Skeletal muscle satellite cell (primary cell): ENCODE measurements at regions not wholly inside any gene's neighbourhood (a gene's known extent, or its start where the extent isn't known, plus 50 kb on each side); places are given as distances from the start of the nearest gene placed in this dataset.

Experiments used
- H3K27me3 ChIP-seq: 2 replicates; pipeline ENCODE4 v1.7.0; 2013; ENCODE audit warnings: low read length; ENCODE audit not compliant: control insufficient read depth, insufficient read depth
- H3K36me3 ChIP-seq: 2 replicates; pipeline ENCODE4 v1.7.0; 2013; ENCODE audit warnings: mild to moderate bottlenecking, control low read depth, low read length; ENCODE audit not compliant: insufficient read depth
- H3K4me1 ChIP-seq: 2 replicates; pipeline ENCODE4 v1.7.0; 2013; ENCODE audit warnings: low read length; ENCODE audit not compliant: control insufficient read depth, insufficient read depth
- H3K4me2 ChIP-seq: 2 replicates; pipeline ENCODE4 v1.7.0; 2013; ENCODE audit warnings: mild to moderate bottlenecking, low read length
- H3K4me3 ChIP-seq: 2 replicates; pipeline ENCODE4 v1.7.0; 2013; ENCODE audit warnings: low read length
- H3K9ac ChIP-seq: 2 replicates; pipeline ENCODE4 v1.7.0; 2013; ENCODE audit warnings: mild to moderate bottlenecking, low read depth, low read length, moderate library complexity
- H3K9me3 ChIP-seq: replicated peaks from 2 replicates; pipeline ENCODE4 v1.7.0; 2013; ENCODE audit warnings: mild to moderate bottlenecking, control low read depth, low read length

DNA sequence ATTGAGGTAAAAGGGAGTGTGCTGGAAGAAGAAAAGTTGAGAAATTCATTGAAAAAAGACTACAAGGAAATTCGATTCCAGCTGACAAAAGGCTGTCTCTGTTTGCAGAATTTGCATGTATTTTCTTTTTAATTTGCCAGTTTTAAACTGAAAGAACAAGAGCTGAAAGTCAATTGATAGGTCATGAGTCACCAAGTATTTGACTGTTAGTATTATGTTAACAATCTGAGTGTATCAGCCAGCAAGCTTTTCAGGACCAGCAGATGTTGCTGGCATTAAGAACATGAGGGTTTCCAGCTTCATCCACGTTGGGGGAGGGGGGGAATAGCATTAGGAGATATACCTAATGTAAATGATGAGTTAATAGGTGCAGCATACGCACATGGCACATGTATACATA lies 726.7 kb downstream of the METTL15 start:
- peak overlapping the region; percentile 6 for H3K4me3 ChIP-seq
- peaks cover 67% of the 10 kb centered on the region for H3K4me1 ChIP-seq
- H3K9ac ChIP-seq: peak overlapping the region; percentile 87
- no peaks in the 10 kb centered on the region for H3K27me3 ChIP-seq
- no peaks in the 10 kb centered on the region for H3K36me3 ChIP-seq
- peak overlapping the region; percentile 50 for H3K4me2 ChIP-seq
- H3K9me3 ChIP-seq: no peaks in the 10 kb centered on the region

DNA sequence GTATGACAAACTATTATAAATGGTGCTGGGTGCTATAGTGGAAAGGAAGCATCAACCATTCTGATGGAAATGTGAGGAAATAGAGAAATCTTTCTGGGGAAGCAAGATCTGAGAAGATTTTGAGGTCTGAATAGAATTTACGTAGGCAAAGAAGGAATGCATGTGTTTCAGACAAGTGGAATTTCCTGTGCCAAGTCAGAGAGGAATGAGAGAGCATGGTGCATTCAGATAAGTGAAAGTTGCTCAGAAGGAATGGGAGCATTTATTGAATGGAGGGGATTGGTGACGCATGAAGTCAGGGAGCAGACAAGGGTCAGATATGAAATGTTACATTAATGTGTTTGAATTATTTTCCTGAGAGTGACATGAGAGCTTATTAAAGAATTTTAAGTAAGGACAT lies 725.5 kb downstream of the METTL15 start:
- Histone ChIP-seq H3K4me3 (no peak overlapping the region), H3K9me3 (no peaks in the 10 kb centered on the region), H3K9ac (peak overlapping the region; percentile 87), H3K36me3 (no peaks in the 10 kb centered on the region), H3K27me3 (no peaks in the 10 kb centered on the region), H3K4me1 (peaks cover 59% of the 10 kb centered on the region), H3K4me2 (peak overlapping the region; percentile 50)

DNA sequence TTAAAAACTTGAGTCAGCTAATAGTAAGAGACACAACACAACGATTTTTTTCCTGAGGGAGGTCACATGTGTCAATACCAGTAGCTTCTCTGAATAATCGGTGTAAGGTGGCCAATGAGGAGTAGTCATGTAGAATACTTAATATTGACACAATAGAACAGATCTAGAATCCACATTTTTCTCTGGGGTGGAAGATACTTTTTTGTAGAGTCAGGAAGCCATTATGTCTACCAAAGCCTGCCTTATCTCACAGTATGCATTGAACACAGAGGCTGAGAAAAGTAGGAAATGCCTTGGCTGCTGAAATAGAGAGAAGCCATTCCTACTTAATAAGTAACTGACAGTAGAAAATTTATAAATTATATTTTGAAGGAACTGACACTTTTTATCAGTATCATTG lies 725.0 kb downstream of the METTL15 start:
- peak overlapping the region; percentile 75 for H3K9ac ChIP-seq

DNA sequence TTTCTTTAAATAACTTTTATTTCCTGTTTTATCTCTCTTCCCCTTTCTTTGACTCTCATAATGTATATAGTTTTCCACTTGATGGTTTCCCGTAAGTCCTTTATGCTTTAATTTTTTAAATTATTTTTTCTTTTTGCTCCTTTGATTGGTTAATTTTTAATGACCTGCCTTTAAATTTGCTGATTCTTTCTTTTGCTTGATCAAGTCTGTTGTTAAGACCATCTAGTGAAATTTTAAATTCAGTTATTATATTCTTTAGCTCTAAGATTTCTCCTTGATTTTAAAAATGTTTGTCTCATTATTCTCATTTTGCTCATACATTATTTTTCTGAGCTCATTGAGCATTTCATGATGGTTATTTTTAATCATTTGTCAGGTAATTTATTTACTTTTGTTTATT lies 718.6 kb downstream of the METTL15 start:
- Histone ChIP-seq H3K9me3 (no peaks in the 10 kb centered on the region), H3K4me1 (no peaks in the 10 kb centered on the region), H3K9ac (no peak overlapping the region), H3K4me2 (no peak overlapping the region), H3K4me3 (no peak overlapping the region), H3K36me3 (no peaks in the 10 kb centered on the region), H3K27me3 (no peaks in the 10 kb centered on the region)

More for the DNA sequence above, 725.0 kb downstream of the METTL15 start:
- Histone ChIP-seq H3K4me2 (peak overlapping the region; percentile 1), H3K36me3 (no peaks in the 10 kb centered on the region), H3K9me3 (no peaks in the 10 kb centered on the region), H3K27me3 (no peaks in the 10 kb centered on the region), H3K4me1 (peaks cover 54% of the 10 kb centered on the region), H3K4me3 (no peak overlapping the region)

DNA sequence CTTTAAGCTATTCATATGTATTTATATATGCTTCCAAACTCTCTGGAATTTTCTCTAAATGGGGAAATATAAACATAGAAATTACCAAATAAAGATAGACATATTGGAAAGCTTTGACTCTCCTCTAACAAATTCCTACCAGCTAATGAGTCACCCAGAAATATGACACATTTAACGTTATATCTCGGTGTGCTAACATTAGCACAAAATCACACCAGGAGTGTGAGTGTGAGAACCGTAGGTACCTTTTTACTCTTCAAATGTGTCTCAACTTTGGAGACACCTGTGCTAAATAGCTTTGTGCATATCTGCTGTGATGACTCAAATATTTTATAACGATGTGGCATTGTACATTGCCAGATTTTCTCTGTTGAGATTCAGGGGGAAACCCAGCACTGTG lies 714.4 kb downstream of the METTL15 start:
- Histone ChIP-seq H3K9ac (no peak overlapping the region), H3K4me1 (no peaks in the 10 kb centered on the region), H3K4me2 (no peak overlapping the region), H3K4me3 (no peak overlapping the region), H3K27me3 (no peaks in the 10 kb centered on the region), H3K9me3 (no peaks in the 10 kb centered on the region), H3K36me3 (no peaks in the 10 kb centered on the region)

DNA sequence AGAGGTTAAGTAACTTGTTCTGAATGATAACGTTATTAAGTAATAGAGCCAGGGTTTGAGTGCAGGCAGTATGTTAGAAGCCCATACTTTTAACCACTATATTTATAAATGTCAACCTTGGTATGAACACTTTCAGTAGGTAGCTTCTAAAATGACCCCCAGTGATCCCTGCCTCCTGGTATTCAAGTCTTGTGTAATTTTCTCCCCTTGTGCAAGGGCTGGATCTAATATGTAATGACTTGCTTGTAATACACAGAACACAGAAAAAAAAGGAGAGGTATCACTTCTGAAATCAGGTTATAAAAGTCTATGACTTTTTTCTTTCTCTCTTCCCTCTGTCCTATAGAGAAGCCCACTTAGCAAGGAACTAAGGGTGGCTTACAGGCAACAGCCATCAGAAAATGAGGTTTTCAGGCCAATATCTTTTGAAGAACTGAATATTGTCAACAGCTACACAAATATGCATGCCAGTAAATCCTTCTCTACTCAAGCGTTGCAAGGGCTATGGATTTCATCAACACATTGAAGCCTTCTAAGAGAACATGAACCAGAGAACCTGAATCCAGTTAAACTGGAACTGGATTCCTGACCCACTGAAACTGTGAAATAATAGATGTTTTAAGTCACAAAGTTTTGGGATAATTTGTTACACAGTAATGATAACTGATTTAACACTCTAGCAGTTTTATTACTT lies 712.3 kb downstream of the METTL15 start:
- Histone ChIP-seq H3K4me1 (no peaks in the 10 kb centered on the region), H3K4me3 (no peak overlapping the region), H3K36me3 (no peaks in the 10 kb centered on the region), H3K4me2 (no peak overlapping the region), H3K9me3 (no peaks in the 10 kb centered on the region), H3K9ac (no peak overlapping the region), H3K27me3 (no peaks in the 10 kb centered on the region)

DNA sequence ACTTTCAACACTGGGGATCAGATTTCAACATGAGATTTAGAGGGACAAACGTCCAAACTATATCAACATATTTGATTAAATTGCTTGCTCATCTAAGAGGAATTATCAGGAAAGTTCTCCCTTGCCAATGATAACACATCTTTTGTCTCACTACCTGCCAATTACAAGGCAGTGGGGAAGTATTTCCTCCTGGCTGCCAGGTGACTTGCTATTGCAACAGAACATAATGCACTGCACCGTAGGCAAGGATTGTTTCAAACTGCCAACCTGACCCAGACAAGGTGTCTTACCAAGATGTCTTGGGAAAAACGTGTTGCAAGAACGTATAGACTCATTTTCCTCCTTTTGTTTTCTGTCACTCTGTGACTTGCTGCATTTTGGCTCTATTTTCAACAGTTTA lies 711.6 kb downstream of the METTL15 start:
- Histone ChIP-seq H3K4me1 (no peaks in the 10 kb centered on the region), H3K9ac (no peak overlapping the region), H3K4me2 (no peak overlapping the region), H3K36me3 (no peaks in the 10 kb centered on the region), H3K9me3 (no peaks in the 10 kb centered on the region), H3K27me3 (no peaks in the 10 kb centered on the region), H3K4me3 (no peak overlapping the region)

DNA sequence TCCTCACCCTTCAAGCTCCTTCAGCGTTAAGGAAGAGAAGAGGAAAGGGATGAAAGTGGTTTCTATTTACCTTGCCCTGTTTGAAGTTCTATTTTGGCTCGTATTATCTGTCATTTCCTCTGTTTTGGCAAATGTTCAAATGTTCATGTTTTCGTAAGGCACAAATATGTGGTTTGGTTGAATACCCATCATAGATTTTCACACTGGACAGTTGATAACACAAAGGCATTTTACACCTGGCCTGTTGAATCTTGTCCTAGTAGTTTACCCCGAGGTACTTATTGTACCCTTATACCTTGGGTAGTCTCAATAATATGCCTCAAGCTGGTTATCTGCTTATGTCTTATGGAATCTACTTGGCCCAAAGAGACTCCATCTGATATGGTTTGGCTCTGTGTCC lies 706.9 kb downstream of the METTL15 start:
- no peak overlapping the region for H3K4me2 ChIP-seq
- H3K27me3 ChIP-seq: no peaks in the 10 kb centered on the region
- H3K9ac ChIP-seq: no peak overlapping the region
- no peaks in the 10 kb centered on the region for H3K9me3 ChIP-seq
- H3K4me1 ChIP-seq: no peaks in the 10 kb centered on the region
- no peak overlapping the region for H3K4me3 ChIP-seq
- no peaks in the 10 kb centered on the region for H3K36me3 ChIP-seq

DNA sequence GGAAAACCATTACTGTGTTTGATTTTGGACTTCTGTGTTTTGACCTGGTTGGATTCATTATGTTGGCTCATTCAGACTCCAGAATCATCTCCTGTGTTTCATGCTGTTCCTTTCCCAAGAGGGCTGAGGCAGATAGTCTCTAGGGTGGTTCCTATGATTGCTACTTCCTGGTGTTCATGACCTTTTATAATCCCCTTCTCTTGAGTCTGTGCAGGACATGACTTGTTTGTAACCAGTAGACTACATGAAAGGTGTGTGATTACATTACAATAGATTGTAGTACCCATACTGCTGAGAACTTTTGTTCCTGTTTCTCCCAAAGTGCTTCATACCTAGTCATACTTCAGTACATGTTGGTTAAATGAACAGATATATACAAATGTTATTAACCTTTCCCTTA lies 700.6 kb downstream of the METTL15 start:
- no peaks in the 10 kb centered on the region for H3K36me3 ChIP-seq
- no peaks in the 10 kb centered on the region for H3K9me3 ChIP-seq
- H3K4me1 ChIP-seq: no peaks in the 10 kb centered on the region

DNA sequence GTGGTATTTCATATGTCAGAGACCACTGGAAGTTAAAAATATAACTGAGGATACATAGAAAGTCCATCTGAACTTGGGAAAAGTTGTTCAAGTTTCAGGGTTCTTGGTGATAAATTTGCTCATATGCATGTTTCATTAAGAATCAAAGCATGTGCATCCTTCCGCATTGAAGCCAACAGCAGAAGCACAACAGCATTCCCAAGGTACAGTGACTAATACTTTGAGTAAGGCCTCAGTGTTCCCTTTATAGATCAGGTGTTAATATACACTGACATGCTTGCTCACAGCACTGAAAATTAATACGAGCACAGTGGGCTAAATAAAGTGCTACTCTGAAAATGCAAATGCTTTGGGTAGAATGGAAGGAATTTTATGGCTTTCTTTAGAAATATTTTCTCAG lies 691.1 kb downstream of the METTL15 start:
- no peaks in the 10 kb centered on the region for H3K27me3 ChIP-seq
- no peak overlapping the region for H3K4me2 ChIP-seq
- no peak overlapping the region for H3K4me3 ChIP-seq
- no peaks in the 10 kb centered on the region for H3K9me3 ChIP-seq
- H3K4me1 ChIP-seq: peaks cover 4% of the 10 kb centered on the region
- no peak overlapping the region for H3K9ac ChIP-seq
- no peaks in the 10 kb centered on the region for H3K36me3 ChIP-seq

More for the DNA sequence above, 700.6 kb downstream of the METTL15 start:
- H3K4me2 ChIP-seq: no peak overlapping the region
- no peaks in the 10 kb centered on the region for H3K27me3 ChIP-seq
- no peak overlapping the region for H3K4me3 ChIP-seq
- H3K9ac ChIP-seq: no peak overlapping the region

DNA sequence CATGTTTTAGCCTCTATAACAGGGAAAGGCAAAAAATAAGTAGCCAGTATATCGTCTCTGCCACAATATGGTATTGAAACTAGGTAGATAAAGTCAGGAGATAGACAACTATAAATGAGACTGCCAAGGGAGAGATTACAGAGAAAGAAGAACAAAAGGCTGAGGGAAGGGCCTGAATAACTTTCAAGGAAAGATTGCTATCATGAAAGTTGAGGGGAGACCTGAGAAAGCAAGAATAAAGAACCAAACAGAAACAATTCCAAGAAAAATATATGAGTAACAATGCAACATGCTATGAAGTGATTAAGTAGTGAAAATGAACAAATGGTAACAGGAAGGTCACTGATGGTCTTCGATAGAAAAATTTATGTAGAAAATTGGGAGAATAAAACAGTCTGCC lies 690.1 kb downstream of the METTL15 start:
- H3K36me3 ChIP-seq: no peaks in the 10 kb centered on the region
- H3K27me3 ChIP-seq: no peaks in the 10 kb centered on the region
- no peak overlapping the region for H3K9ac ChIP-seq
- no peaks in the 10 kb centered on the region for H3K9me3 ChIP-seq
- H3K4me1 ChIP-seq: peaks cover 4% of the 10 kb centered on the region
- H3K4me3 ChIP-seq: no peak overlapping the region
- no peak overlapping the region for H3K4me2 ChIP-seq

DNA sequence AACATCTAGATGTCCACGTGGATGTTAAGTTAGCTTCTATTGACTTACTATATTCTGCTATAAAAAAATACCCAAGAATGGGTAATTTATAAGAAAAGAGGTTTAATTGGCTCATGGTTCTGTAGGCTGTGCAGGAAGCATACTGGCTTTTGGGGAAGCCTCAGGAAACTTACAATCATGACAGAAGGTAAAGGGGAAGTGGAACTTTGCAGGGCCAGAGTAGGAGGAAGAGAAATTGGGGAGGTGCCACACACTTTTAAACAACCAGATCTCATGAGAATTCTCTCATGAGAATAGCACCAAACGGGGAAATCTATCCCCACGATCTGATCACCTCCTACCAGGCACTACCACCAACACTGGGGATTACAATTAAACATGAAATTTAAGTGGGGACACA lies 689.3 kb downstream of the METTL15 start:
- no peaks in the 10 kb centered on the region for H3K27me3 ChIP-seq
- H3K9ac ChIP-seq: no peak overlapping the region
- H3K4me1 ChIP-seq: peaks cover 4% of the 10 kb centered on the region
- no peak overlapping the region for H3K4me2 ChIP-seq
- no peaks in the 10 kb centered on the region for H3K9me3 ChIP-seq
- no peaks in the 10 kb centered on the region for H3K36me3 ChIP-seq
- no peak overlapping the region for H3K4me3 ChIP-seq
